Fibroblast of skin of left biceps (primary cell): ENCODE measurements at regions not wholly inside any gene's neighbourhood (a gene's known extent, or its start where the extent isn't known, plus 50 kb on each side); places are given as distances from the start of the nearest gene placed in this dataset.
"Not testable (repeated sequence)": the region's sequence is repeated elsewhere in the genome, so short reads cannot be mapped to it uniquely, and the experiment has no call there.

Experiments used
- DNase-seq, 2 experiments: peaks; one replicate each; pipeline ENCODE4 v3.0.0-alpha.2; 2013; ENCODE audit warnings: low read depth in 2 of 2

DNA sequence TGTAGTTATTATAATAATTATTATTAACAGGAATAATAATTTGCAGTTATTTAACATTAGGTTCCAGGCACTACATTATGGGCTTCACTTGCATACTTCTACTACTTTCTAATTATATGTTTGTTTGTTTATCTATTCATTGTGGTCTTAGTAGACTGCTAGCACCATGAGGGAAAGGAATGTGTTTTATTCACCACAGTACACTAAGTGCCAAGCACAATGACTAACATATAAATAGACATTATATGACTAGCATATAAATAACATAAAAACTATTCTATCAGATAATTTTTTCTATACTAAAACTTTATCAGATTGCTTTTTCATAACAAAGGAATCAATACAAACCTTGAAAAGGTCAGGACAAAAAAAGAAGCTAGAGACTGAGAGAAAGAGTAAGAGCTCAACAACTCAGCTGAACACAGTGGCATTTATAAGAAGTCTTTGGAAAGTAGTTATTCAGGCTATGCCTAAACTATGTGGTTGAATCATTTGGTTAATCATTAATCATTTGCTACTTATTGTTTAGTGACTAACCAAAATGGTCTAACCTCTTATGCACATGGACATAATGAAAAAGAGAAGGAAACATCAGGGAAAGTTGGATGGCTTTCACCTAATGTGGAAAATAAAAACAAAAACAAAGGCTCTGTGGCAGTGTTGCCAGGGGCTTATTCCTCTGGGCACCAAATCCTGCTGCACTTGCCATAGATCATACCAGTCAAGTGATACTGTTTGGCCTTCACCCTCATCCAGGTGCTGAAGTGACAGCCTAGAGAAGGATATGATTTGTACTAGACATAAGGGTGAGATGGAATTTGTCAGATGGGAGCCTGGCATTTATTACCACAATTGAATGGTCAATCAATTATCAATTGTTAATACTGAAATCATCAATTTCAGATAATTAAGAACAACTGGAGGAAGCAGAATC is 174.9 kb downstream of the ETAA1 start:
- DNase-seq, result peak in 1 of 2 experiments; percentile 28

DNA sequence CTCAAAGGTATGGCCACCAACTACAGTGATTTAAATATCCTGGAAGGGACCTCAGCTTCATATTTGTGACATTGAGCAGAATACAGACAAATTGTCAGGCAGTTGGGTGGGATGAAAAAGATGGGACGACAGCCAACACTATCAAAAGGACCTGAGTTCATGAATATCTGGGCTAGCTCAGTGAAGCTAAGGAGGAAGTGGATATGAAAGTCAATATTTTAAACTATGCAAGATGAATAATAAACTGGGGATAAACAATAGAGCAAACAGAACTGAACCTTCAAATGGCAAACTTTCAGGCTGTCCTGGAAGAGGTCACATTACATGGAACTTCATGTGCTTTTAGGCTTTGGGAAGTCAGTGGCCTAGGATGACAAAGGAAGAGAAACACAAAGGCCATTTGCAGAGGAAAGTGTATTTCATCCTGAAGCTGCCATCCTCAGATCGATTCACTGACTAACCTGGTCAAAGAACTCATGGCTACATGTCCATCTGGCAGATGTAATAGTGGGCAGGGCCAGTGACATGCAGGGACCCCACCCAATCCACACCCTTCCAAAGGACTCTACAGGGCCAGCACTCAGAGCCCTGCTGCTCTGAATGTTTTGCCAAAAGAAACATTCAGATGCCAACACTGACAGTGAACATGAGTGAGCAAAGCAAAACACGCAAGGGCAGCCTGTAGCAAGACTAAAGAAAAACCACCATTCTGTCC is 175.7 kb downstream of the ETAA1 start:
- no peak for DNase-seq

DNA sequence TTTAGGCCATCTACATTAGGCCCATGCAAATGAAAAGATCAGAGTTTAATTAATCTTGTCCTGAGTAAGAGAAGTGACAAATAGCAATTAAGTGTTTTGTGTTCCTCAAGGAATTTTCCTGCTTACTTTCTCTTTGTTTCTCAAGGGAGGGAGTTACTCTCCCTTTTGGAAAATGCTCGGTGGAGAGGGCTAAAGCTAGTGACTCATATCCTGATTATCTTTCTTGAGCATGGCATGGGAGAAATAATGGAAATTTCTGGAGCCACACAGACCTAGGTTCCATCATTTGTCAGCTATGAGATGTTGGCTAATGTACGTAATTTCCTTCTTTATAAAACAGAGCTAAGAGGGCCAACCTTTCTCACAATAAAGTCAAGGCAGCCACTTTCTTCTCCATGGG is 177.1 kb downstream of the ETAA1 start:
- no peak for DNase-seq

DNA sequence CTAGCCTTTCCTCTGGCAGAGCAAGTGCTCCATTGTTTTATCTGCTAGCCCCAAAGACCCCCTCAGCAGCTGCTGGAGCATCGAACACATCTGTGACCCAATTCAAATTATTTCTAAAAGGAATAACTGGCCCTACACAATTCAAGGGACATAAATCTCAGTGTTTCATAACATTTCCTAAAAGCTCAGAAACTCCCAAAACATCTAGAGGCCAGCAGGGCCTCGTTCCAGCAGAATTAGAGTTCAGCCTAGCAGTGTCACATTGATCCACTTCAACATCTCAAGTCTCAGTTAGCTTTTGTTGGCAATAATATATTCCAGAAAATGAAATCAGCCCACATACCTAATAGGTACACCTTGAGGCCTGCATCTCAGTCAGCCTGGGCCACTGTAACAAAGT is 179.1 kb downstream of the ETAA1 start:
- no peak for DNase-seq

DNA sequence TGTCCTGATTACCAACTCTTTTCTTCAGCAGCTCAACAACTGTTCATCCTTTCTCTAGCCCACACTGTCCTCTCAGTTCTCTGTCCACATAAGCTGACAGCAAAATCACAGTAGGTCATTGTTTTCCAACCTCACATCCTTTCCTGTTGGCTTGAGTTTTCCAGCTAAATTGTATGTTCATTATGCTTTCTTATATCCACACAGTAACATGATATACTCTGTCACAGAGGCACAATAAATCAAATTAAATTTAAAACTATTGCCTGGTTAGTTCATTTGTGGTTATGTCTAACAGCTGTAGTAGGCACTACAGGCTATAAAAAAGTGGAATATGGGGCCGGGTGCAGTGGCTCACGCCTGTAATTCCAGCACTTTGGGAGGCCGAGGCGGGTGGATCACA is 179.9 kb downstream of the ETAA1 start:
- no peak for DNase-seq

DNA sequence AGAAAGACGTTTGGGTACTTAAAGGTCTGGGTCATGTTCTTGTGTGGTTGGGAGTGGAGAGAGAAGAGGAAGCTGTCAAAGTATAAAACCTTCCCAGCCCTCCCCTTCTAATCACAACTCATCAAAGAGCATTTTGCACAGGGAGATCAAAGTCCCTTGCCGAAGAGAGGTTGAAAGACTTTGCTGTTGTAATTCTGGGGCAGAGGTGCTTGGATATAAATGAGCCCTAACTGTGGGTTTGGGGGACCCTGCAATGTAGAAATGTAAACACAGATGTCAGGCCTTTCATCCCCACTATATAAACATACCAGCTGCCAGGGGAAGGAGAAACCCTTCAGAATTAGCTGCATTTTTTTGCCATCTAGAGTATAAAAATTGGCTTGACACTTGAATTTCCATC is 182.1 kb downstream of the ETAA1 start:
- no peak for DNase-seq

DNA sequence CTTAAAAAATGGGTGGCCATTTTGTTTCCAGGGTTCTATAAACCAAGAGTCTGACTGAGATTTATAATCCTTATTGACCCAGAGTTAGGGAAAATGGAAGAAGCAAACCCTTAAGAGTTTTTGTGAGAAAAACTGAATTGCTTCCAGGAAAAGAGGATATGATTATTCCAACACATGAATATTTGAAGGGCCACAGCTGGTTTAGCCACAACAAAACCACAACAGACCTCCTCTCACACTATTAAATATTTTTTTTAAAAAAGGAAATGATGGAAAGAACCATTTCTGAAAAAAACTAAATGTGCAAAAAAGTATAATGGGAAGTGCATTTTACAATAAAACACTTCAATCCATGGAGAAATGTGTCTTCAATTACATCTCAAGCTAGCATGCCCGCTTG is 182.7 kb downstream of the ETAA1 start:
- peak in 1 of 2 experiments; percentile 24 for DNase-seq

DNA sequence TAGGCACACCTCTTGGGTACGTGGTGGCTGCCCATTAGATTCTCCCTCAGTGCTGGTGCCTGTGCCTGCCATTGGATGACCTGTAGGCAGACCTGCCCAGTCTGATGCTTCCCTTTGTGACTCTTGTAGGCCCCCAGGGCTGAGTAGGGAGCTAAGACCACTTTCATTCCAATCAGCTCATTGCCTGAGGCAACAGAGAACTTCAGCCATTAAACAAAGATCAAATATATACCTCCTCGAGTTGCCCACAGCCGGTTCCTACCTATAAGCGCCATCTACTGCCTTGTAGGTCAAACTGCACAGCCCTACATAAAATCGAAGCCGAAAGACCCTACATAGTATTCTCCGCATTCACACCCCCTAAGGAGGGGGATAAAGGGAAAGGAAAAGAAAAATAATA is 184.6 kb downstream of the ETAA1 start:
- DNase-seq, result no peak

DNA sequence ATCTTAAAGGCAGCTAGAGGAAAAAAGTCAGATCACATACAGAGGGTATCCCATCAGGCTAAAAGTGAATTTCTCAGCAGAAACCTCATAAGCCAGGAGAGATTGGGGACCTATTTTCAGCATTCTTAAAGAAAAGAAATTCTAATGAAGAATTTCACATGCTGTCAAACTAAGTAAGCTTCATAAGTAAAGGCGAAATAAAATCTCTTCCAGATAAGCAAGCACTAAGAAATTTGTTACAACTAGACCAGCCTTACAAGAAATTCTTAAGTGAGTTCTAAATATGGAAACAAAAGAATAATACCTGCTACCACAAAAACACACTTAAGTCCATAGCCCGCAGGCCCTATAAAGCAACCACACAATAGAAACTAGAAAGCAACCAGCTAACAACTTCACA is 186.1 kb downstream of the ETAA1 start:
- no peak for DNase-seq

DNA sequence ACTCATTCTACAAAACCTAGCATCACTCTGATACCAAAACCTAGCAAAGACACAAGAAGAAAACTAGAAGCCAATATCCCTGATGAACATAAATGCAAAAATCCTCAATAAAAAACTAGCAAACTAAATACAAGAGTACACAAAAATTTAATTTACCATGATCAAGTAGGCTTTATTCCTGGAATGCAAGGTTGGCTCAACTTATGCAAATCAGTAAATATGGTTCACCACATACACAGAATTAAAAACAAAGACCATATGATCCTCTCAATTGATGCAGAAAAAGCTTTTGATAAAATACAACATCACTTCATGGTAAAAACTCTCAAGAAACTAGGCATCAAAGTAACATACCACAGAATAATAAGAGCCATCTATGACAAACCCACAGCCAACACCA is 188.3 kb downstream of the ETAA1 start:
- no peak for DNase-seq

DNA sequence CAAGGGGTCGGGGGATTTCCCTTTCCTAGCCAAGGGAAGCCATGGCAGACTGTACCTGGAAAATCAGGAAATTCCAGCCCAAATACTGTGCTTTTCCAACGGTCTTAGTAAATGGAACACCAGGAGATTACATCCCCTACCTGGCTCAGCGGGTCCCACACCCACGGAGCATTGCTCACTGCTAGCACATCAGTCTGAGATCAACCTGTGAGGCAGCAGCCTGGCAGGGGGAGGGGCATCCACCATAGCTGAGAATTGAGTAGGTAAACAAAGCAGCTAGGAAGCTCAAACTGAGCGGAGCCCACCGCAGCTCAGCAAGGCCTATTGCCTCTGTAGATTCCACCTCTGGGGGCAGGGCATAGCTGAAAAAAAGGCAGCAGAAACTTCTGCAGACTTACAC is 192.0 kb downstream of the ETAA1 start:
- DNase-seq, result not testable (repeated sequence)

DNA sequence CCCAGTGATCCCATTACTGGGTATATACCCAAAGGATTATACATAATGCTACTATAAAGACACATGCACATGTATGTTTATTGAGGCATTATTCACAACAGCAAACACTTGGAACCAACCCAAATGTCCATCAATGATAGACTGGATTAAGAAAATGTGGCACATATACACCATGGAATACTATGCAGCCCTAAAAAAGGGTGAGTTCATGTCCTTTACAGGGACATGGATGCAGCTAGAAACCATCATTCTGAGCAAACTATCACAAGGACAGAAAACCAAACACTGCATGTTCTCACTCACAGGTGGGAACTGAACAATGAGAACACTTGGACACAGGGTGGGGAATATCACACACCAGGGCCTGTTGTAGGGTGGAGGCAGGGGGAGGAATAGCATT is 197.4 kb downstream of the ETAA1 start:
- DNase-seq, result not testable (repeated sequence)

DNA sequence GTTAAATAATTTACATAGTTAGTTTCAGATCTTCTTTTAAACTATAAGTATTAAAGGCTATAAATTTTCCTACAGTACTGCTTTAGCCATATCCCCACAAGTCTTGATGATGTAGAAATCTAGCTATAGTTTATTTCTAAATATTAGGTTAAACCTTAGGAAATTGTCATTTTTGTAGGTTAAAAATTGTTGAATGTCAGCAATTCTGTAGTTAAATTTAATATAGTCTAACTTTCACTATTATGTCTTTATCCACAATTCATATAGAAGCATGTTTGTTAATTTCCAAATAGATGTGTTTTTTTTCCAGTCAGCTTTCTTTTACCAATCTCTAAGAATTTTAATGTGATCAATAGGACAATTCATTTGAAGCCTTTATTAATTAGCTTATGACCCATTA is 199.7 kb downstream of the ETAA1 start:
- DNase-seq, result no peak

DNA sequence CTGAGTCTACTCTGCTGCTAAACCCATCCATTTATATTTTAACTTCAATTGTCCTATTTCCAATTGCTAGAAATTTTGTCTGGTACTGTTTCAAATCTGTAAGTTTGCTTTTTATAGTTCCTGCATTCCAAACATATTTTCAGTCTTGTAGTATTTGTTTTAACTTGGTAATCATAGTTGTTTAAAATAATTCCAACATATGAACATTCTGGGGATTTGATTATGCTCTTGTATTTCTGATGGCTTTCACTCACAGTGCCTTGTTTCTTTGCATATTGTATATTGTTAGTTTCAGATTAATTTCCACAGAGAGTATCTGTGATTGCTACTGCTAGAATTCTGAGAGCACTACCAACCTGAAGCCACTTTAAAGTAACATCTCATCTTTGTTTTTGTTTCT is 202.4 kb downstream of the ETAA1 start:
- no peak for DNase-seq

DNA sequence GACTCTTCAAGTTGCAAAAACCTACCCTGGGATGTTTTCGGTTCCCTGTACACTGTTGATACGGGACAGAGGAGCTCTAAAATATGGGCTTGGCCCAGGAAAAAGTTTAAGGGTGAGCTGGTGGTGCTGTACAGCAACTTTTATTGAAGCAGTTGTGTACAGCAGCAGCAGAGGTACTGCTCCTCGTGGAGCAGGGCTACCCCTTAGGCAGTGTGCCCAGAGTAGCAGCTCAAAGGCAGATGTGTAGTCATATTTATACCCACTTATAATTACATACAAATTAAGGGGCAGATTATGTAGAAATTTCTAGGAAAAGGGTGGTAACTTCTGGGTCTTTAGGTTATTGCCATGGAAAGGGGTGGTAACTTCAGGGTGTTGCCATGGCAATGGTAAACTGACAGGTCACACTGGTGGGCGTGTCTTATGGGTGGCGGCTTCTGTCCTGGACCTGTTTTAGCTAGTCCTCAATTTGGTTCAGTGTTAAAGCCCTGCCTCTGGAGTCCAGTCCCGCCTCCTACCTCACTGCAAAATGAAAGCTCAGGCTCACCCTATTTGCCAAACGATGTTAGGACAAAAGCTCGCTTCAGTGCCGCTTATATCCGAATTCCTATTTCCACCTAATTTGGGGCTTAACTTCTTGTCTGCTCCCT is 203.2 kb downstream of the ETAA1 start:
- no peak for DNase-seq

DNA sequence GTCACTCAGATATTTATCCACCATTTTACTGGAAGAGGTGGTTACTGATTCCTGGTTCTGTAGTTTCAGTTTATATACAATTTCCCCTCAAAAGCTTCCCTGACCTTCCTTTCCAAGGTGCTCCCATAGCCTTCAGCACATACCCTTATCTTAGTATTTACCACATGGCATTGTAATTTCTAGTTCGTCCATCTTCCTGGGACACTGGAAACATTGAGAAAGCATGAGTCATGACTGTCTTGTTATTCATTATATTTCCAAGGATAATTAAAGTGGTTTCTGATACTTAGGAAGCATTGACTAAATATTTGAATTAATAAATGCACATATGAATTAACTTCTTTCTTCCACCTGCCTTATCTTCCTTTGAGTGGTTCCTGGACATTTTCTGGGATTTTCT is 203.8 kb downstream of the ETAA1 start:
- no peak for DNase-seq

DNA sequence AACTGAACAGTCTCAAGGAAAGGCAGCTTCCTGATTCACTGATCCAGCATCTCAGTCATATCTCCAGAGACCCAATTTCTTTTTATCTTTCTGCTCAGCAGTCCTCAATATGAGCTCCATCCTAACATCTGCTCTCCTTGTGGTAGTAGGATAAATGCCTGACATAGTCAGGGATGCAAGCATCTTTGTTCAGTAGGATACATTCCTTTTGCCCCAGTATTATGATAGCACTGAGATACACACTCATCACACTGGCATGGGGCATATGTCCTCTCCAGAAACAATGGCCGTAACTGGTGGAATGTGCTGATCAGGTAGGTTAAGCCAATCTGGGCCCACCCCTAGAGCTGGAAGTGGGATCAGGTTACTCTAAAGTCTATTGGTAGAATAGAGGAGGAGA is 207.2 kb downstream of the ETAA1 start:
- peak; percentile 45 to 47 for DNase-seq

DNA sequence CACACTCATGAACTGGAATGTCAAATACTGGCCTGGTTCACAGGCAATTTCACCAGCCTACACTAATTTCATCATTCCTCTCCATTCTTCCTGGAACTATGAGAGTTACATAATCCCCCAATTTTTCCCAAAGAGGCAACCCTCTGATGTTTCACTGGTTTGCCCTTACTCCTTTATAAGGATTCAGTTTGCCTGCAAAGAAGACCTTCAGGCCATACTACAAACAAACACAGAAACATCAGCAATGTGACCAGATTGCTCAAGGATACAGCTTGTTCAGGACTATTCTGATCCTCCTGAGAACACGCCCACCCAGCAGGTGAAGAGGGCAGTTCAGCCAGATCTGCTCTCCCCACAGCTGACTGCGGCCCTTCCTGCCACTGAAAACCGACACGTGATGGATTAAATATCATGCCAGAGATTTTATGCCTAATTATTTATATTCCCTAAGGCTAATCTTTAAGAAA is 215.5 kb downstream of the ETAA1 start:
- DNase-seq, result no peak

DNA sequence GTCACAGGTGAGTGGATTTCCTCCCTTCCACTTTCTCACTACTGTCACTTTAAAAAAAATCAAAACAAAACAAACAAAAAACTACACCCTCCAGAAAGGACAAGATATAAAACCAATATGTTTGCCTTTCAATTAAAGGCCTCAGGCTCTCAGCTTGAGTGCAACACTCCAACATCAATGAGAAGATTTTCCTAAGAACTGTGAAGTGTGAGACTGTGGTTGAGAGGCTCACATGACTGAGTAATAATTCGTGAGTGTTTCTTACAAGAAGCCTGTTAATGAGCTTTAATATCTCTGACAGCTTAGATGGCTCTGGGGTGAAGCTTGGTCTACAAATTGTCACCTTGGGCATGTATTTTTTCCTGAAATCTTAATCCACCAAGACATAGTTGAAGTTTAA is 216.1 kb downstream of the ETAA1 start:
- DNase-seq, result no peak

DNA sequence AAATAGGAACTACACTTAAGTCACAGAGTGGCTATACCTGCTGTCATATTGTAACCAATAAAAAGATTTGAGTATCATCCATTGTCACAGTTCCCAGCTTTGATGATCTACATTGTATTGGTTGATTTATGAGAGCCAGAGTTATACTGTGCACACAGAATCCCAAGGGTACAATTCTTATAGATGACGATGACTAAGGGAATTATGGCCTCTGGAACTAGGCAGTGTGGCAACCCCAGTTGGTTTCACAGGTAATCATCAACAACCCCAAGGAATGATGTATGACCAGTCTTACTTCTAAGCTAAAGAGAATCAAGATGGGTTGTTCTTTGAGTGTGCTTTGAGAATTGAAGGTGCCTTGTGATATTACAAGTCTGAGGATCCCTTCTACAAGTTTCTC is 217.3 kb downstream of the ETAA1 start:
- DNase-seq, result no peak

DNA sequence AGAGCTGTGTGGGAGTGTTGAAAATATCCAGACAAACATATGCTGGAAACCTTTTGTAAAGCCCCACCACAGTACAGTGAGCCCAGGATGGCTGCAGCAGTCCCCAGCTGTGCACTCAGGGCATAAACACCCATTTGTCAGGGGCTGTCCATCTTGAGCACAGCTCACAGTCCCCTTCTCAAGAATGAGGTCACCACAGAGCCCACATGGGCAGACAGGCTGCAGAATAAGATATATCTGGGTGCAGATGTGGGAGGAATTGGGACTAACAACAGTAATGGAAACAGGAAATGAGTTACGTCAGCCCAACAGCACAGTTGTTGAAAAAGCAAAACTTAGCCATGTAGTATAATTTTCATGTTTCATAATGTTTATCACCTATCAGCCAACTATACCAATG is 219.6 kb downstream of the ETAA1 start:
- DNase-seq, result peak in 1 of 2 experiments; percentile 31

DNA sequence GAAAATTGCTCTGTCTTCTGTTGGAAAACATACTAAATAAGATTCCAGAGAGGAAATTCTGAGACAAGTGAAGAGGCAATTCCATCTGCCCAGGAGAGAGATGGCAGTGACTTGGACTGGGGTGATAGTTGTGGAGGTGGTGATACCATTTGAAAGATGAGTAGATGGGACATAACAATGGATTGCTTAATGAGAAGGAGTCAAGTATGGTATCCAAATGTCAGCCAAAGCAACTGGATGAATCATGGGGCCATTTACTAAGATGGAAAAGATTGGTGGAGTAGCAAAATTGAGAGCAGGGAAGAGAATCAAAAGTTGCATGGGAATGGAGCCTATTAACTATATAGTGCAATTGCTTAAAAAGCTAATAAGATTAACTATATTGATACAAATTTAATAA is 222.1 kb downstream of the ETAA1 start:
- DNase-seq, result no peak

DNA sequence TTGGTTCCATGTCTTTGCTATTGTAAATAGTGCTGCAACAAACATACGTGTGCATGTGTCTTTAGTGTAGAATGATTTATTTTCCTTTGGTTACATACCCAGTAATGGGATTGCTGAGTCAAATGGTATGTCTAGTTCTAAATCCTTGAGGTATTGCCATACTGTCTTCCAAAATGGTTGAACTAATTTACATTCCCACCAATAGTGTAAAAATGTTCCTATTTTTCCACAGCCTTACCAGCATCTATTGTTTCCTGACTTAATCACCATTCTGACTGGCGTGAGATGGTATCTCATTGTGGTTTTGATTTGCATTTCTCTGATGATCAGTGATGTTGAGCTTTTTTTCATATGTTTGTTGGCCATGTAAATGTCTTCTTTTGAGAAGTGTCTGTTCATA is 226.6 kb downstream of the ETAA1 start:
- DNase-seq, result not testable (repeated sequence)
